SJCRH30 (cell line): ENCODE measurements at regions not wholly inside any gene's neighbourhood (a gene's known extent, or its start where the extent isn't known, plus 50 kb on each side); places are given as distances from the start of the nearest gene placed in this dataset.

ENCODE experiments used
- DNase-seq, 2 experiments: peaks; one replicate each; pipeline ENCODE4 v3.0.0-alpha.2; 2015 to 2020
- H3K27ac ChIP-seq: fragments of 250-450 bp; sonication (Bioruptor Pico); 2 replicates; pipeline ENCODE4 v1.5.1; 2020; ENCODE audit warnings: mild to moderate bottlenecking, moderate library complexity
- H3K27me3 ChIP-seq: fragments of 250-450 bp; sonication (Bioruptor Pico); 2 replicates; pipeline ENCODE4 v1.5.1; 2020; ENCODE audit warnings: mild to moderate bottlenecking, moderate library complexity
- H3K36me3 ChIP-seq: fragments of 250-450 bp; sonication (Bioruptor Pico); 2 replicates; pipeline ENCODE4 v1.5.1; 2020; ENCODE audit warnings: mild to moderate bottlenecking, moderate library complexity
- H3K4me1 ChIP-seq: fragments of 250-450 bp; sonication (Bioruptor Pico); 2 replicates; pipeline ENCODE4 v1.5.1; 2020; ENCODE audit warnings: mild to moderate bottlenecking, moderate library complexity
- H3K4me3 ChIP-seq: fragments of 250-450 bp; sonication (Bioruptor Pico); 2 replicates; pipeline ENCODE4 v1.5.1; 2020; ENCODE audit warnings: mild to moderate bottlenecking, moderate library complexity
- H3K9me3 ChIP-seq: fragments of 250-450 bp; sonication (Bioruptor Pico); replicated peaks from 2 replicates; pipeline ENCODE4 v1.5.1; 2020; ENCODE audit warnings: mild to moderate bottlenecking, moderate library complexity

GRCh38 chr4:24114919-24115500 is 225.2 kb upstream of the PPARGC1A start:
- no peaks in the 10 kb centered on the region for H3K4me1 ChIP-seq
- no peaks in the 10 kb centered on the region for H3K36me3 ChIP-seq
- no peaks in the 10 kb centered on the region for H3K9me3 ChIP-seq
- H3K27me3 ChIP-seq: no peaks in the 10 kb centered on the region; the same call in 1 of the 2 replicates
- no peak for DNase-seq
- no peak overlapping the region for H3K27ac ChIP-seq
- H3K4me3 ChIP-seq: no peak overlapping the region

DNA sequence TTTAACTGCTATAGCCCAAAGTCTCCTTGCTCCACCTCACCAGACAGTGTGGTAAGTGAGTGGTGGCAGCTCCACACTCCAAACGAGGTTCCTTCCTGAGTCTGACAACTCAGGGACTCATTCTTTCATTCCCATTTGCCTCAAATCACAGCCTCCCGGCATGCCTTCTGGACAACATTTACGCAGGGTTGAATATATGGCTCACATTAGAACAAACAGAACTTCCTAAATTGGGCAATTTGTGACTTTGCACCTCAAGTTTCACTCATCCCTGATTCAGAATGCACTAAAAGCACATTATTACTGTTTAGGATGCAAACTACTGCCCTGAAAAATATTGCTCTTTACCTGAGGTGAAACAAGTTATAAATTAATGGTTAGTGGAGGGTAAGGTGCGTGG is 224.6 kb upstream of the PPARGC1A start:
- Histone ChIP-seq H3K36me3 (no peaks in the 10 kb centered on the region), H3K4me1 (no peaks in the 10 kb centered on the region), H3K27me3 (no peaks in the 10 kb centered on the region; the same call in 1 of the 2 replicates), H3K9me3 (no peaks in the 10 kb centered on the region), H3K27ac (no peak overlapping the region), H3K4me3 (no peak overlapping the region)
- DNase-seq: no peak

DNA sequence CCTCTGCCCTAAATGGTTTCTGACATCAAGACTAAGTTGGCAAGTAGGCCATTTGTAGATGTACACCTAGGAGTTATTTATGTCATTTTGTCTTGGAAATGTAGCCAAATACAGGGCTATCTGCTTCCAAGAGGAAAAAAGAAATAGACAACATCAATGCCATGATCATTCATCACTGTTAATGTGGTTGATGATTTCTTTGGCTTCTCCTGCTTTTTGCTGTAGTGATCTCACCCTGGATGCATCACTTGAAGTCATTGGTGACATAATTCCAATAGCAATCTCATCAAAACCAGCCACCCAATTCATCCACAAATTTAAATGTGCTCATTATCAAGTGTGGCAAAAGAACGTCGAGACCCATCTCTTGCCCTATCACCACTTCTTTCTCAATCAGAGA is 222.6 kb upstream of the PPARGC1A start:
- Histone ChIP-seq H3K36me3 (no peaks in the 10 kb centered on the region), H3K27me3 (no peaks in the 10 kb centered on the region; the same call in 1 of the 2 replicates), H3K4me3 (no peak overlapping the region), H3K4me1 (no peaks in the 10 kb centered on the region), H3K9me3 (no peaks in the 10 kb centered on the region), H3K27ac (no peak overlapping the region)
- no peak for DNase-seq

DNA sequence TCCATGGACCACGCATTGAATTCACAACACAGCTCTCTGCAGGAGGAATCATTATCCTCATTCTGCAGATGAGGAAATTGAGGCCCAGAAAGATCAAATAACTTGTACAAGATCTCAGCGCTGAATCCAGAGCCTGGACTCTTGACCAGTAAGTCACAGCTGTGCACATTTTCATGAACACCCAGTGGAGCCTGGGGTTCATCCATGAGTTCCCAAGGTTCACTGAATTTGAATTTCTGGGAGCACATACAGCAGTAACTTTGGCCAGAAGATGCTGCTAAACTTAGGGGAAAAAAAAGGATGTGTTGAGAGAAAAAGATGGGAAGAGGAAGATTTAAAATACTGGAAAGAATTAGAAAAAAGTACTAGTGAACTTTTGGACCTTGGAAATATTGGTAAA is 218.7 kb upstream of the PPARGC1A start:
- Histone ChIP-seq H3K27me3 (no peaks in the 10 kb centered on the region; the same call in 1 of the 2 replicates), H3K36me3 (no peaks in the 10 kb centered on the region), H3K27ac (no peak overlapping the region), H3K9me3 (no peaks in the 10 kb centered on the region), H3K4me3 (no peak overlapping the region), H3K4me1 (no peaks in the 10 kb centered on the region)
- no peak for DNase-seq

DNA sequence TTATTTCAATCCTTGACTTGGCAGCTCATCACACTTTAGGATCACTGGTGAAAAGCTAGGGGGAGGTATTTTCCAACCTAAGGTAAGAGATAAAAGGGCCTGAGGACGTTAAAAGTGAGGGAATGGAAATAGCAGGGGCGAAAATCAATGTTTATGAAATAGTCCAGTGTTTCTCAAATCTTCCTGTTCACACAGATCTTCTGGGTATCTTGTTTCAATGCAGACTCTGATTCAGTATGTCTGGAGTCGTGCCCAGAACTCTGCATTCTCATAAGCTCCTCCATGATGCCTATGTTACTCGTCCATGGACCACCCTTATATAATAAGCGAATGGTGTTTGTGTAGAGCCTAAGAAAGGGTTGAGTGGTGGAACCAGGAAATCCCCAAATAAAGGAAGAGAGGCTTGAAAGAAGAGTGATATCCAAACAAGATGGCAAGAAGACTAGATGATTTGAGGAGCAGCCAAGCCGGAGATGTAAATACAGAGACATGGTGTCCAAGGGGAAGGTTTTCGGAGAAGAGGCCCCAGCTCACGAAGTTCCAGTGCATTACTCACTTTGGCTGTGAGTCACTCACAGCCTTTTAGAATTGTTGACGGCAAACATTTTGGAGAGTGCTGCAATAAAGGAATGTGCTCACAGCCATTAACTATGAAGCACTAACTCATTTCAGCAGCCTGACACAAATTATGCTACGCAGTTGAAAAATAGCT is 215.6 kb upstream of the PPARGC1A start:
- H3K36me3 ChIP-seq: no peaks in the 10 kb centered on the region
- H3K4me1 ChIP-seq: no peaks in the 10 kb centered on the region
- H3K9me3 ChIP-seq: no peaks in the 10 kb centered on the region

DNA sequence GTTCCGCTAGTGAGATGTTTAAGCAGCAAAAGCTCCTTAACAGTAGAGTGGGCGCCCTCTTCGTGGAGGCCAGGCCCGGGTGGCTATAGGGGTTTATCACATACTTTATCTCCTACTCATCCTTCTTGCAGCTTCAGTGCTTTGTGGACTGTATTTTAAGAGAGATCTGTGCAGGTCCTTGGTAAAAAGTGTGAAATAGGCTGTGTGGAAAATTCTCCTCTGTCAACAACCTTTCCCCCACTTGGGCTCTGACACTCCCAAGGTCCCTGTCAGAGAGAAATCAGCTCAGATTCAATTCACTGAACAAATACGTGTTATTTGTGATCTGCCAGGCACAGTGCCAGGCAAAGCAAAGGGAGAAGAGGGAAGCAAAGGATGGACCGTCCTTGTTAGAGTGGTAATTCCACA is 214.3 kb upstream of the PPARGC1A start:
- Histone ChIP-seq H3K36me3 (no peaks in the 10 kb centered on the region), H3K27me3 (0 out of 2 replicates have a peak, but pooled peaks cover 2% of the 10 kb centered on the region), H3K27ac (no peak overlapping the region), H3K4me3 (no peak overlapping the region), H3K9me3 (no peaks in the 10 kb centered on the region), H3K4me1 (no peaks in the 10 kb centered on the region)
- DNase-seq: no peak

More for the DNA sequence above, 215.6 kb upstream of the PPARGC1A start:
- no peak for DNase-seq
- H3K4me3 ChIP-seq: no peak overlapping the region
- no peaks in the 10 kb centered on the region for H3K27me3 ChIP-seq
- no peak overlapping the region for H3K27ac ChIP-seq

DNA sequence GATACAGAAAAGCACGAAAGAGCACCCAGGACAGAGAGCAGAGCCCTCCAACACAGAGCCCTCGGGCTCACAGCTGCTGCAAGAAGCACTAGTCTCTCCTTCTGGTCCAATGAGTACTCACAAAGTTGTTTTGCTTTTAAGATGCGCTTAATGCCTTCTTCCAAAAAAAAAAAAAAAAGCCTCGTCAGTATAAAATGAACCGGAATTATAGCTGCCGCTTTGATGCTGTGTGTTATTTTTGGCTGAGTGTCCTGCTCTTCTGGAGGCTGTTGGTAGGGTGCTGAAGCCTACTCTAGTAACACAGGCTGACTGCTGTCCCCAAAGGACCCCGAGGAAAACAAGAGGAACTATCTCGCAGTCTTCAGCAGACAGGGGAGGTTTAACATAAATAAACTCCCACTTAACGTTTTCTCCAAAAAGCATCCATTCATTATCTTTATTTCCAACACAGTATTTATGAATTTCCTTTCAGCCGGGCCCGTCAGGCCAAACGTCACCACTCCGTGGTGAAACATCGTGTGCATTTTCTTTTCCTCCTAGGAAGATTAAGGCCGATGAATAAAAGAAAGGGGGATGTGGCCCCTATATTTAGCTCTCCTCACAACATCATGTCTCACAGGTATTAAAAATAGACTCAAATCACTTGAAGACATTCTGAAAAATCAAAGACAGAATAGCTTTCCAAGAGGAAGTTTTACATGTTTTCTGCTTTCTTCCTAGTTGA is 213.7 kb upstream of the PPARGC1A start:
- no peaks in the 10 kb centered on the region for H3K36me3 ChIP-seq
- no peak overlapping the region for H3K4me3 ChIP-seq
- H3K27me3 ChIP-seq: 0 out of 2 replicates have a peak, but pooled peaks cover 2% of the 10 kb centered on the region
- DNase-seq: no peak
- no peaks in the 10 kb centered on the region for H3K4me1 ChIP-seq
- no peaks in the 10 kb centered on the region for H3K9me3 ChIP-seq
- H3K27ac ChIP-seq: no peak overlapping the region

DNA sequence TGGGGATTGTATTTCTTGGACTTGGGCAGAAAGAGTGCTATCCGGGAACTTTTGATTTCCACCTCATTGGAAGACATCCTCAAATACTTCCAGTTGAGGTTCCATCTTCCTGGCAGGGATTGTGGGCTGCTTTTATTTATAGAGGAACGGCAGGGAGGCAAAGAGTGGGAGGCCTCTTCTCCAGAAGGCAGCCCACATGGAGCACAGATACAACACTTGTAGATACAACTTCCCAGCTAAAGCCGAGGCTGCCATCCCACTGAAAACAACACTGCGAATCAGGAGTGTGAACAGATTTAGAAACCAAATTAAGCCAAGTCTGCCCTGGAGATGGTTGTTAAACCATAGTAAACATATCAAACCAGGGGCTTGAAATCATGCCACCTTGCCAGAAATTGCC is 212.8 kb upstream of the PPARGC1A start:
- H3K4me1 ChIP-seq: no peaks in the 10 kb centered on the region
- no peak overlapping the region for H3K27ac ChIP-seq
- no peaks in the 10 kb centered on the region for H3K9me3 ChIP-seq
- no peak for DNase-seq
- no peak overlapping the region for H3K4me3 ChIP-seq
- H3K27me3 ChIP-seq: peaks cover 5% of the 10 kb centered on the region; the same call in 1 of the 2 replicates
- no peaks in the 10 kb centered on the region for H3K36me3 ChIP-seq

DNA sequence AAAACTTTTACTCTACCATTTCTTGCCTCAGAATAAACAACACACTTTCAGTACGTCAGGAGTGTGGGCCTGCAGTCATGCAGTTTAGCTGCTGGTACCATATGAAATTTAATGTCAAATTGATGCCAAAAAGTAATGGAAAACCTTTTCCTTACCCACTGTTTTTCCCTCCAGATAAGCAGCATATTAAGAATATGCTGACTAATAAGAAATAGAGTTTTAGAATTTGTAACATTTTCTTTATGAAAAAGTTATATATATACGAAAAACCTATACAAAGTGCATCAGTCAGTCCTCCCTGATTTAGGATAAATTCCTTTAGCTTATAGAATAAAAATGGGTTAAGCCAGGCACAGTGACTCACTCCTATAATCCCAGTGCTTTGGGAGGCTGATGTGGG is 206.8 kb upstream of the PPARGC1A start:
- Histone ChIP-seq H3K9me3 (no peaks in the 10 kb centered on the region), H3K36me3 (no peaks in the 10 kb centered on the region), H3K27ac (no peak overlapping the region), H3K4me1 (no peaks in the 10 kb centered on the region), H3K4me3 (no peak overlapping the region), H3K27me3 (peaks cover 5% of the 10 kb centered on the region; the same call in 1 of the 2 replicates)
- DNase-seq: no peak

DNA sequence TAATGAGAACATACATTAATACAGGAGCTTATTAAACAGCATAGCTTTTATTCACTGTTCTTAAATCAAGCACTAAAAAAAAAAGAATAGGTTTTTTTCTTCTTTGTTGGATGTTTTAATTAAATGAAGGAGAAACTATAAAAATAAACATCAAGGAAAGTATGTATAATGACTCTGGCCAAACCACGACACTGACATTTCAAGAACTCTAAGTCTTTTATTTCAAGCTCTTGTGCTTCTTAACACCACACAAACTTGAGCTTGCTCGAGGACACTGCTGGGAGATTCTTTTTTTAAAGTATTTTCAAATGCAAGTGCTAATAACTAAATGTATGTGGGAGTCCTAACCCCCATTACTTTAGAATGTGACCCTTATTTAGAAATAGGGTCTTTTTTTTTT is 204.9 kb upstream of the PPARGC1A start:
- H3K27ac ChIP-seq: no peak overlapping the region

GRCh38 chr4:24093446-24093845 is 203.6 kb upstream of the PPARGC1A start:
- H3K4me3 ChIP-seq: no peak overlapping the region
- H3K9me3 ChIP-seq: no peaks in the 10 kb centered on the region
- peaks cover 2% of the 10 kb centered on the region; the same call in 1 of the 2 replicates for H3K27me3 ChIP-seq
- no peaks in the 10 kb centered on the region for H3K36me3 ChIP-seq
- no peak overlapping the region for H3K27ac ChIP-seq
- no peaks in the 10 kb centered on the region for H3K4me1 ChIP-seq
- no peak for DNase-seq

More for the DNA sequence above, 204.9 kb upstream of the PPARGC1A start:
- H3K4me3 ChIP-seq: no peak overlapping the region
- H3K27me3 ChIP-seq: peaks cover 2% of the 10 kb centered on the region; the same call in 1 of the 2 replicates
- H3K4me1 ChIP-seq: no peaks in the 10 kb centered on the region
- no peaks in the 10 kb centered on the region for H3K9me3 ChIP-seq
- no peaks in the 10 kb centered on the region for H3K36me3 ChIP-seq
- no peak for DNase-seq

- Histone ChIP-seq H3K4me3 (no peak overlapping the region), H3K27me3 (no peaks in the 10 kb centered on the region), H3K36me3 (no peaks in the 10 kb centered on the region), H3K4me1 (no peaks in the 10 kb centered on the region), H3K27ac (no peak overlapping the region), H3K9me3 (no peaks in the 10 kb centered on the region)
- no peak for DNase-seq
Measured at GRCh38 chr4:24091639-24092233, 201.9 kb upstream of the PPARGC1A start.

GRCh38 chr4:24089851-24090534 is 200.1 kb upstream of the PPARGC1A start:
- Histone ChIP-seq H3K9me3 (no peaks in the 10 kb centered on the region), H3K27me3 (no peaks in the 10 kb centered on the region), H3K4me1 (no peaks in the 10 kb centered on the region), H3K36me3 (no peaks in the 10 kb centered on the region), H3K27ac (no peak overlapping the region), H3K4me3 (no peak overlapping the region)
- no peak for DNase-seq

DNA sequence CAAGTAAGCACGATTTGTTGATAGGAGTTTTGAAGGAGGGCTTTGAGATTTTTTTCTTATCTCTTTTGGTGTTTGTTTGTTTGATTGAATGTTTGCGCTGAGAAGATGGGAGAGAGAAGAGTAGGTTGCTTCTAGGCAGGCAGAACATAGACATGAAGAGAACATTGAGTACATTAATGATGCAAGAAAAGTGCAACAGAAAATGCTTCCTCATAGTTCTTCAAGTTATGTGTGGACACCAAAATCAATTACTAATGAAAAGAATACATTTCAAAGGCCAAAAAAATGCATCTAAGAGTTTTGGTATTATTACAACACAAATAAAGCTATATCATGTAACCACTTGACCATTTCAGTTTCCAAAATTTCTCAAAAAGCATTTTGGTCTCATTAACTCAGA is 191.0 kb upstream of the PPARGC1A start:
- no peak overlapping the region for H3K4me3 ChIP-seq
- H3K9me3 ChIP-seq: no peaks in the 10 kb centered on the region
- H3K27ac ChIP-seq: no peak overlapping the region
- H3K27me3 ChIP-seq: no peaks in the 10 kb centered on the region
- no peaks in the 10 kb centered on the region for H3K4me1 ChIP-seq
- DNase-seq: no peak
- no peaks in the 10 kb centered on the region for H3K36me3 ChIP-seq
